AG08396 (cell line): ENCODE measurements at regions not wholly inside any gene's neighbourhood (a gene's known extent, or its start where the extent isn't known, plus 50 kb on each side); places are given as distances from the start of the nearest gene placed in this dataset.

Experiments
- DNase-seq: peaks from one replicate; pipeline ENCODE4 v3.0.0; 2012; ENCODE audit warnings: low spot score, mixed read lengths

- no peak for DNase-seq
These were observed 62.4 kb upstream of the PCSK6 start for GRCh38 chr15:101551696-101552591.

- no peak for DNase-seq
These were observed 60.6 kb upstream of the PCSK6 start for GRCh38 chr15:101550124-101550523.

- no peak for DNase-seq
These were observed 60.1 kb upstream of the PCSK6 start for GRCh38 chr15:101549647-101550046.

- no peak for DNase-seq
These were observed 58.2 kb upstream of the PCSK6 start for GRCh38 chr15:101547737-101548136.

- DNase-seq, result no peak
These were observed 56.3 kb upstream of the PCSK6 start for GRCh38 chr15:101545548-101546505.

GRCh38 chr15:101544613-101544945, 55.1 kb upstream of the PCSK6 start:
- no peak for DNase-seq

GRCh38 chr15:101543926-101544612, 54.6 kb upstream of the PCSK6 start:
- no peak for DNase-seq

- no peak for DNase-seq
These were observed 53.9 kb upstream of the PCSK6 start for GRCh38 chr15:101543431-101543830.

- no peak for DNase-seq
These were observed 53.5 kb upstream of the PCSK6 start for GRCh38 chr15:101543026-101543390.

GRCh38 chr15:101542306-101543025, 53.0 kb upstream of the PCSK6 start:
- DNase-seq, result no peak

- DNase-seq, result no peak
These were observed 52.2 kb upstream of the PCSK6 start for GRCh38 chr15:101541501-101542292.

- DNase-seq, result no peak
These were observed 51.2 kb upstream of the PCSK6 start for GRCh38 chr15:101540480-101541239.

GRCh38 chr15:101539930-101540329, 50.4 kb upstream of the PCSK6 start:
- no peak for DNase-seq

- DNase-seq, result no peak
These were observed 50.0 kb upstream of the PCSK6 start for GRCh38 chr15:101539492-101539891.
